Stimulated activated CD8-positive, alpha-beta memory T cell treated with anti-CD3 and anti-CD28 coated beads, Interleukin-7, amount 100 ng/mL, for 4 hours (primary cell): ENCODE measurements at regions not wholly inside any gene's neighbourhood (a gene's known extent, or its start where the extent isn't known, plus 50 kb on each side); places are given as distances from the start of the nearest gene placed in this dataset.

Source experiments
- DNase-seq, 2 donors: peaks; one replicate each; pipeline ENCODE4 v3.0.0-alpha.2; 2020; ENCODE audit warnings: low read depth in 2 of 2

GRCh38 chr11:45473341-45473895 lies 187.3 kb upstream of the SYT13 start:
- no peak for DNase-seq

DNA sequence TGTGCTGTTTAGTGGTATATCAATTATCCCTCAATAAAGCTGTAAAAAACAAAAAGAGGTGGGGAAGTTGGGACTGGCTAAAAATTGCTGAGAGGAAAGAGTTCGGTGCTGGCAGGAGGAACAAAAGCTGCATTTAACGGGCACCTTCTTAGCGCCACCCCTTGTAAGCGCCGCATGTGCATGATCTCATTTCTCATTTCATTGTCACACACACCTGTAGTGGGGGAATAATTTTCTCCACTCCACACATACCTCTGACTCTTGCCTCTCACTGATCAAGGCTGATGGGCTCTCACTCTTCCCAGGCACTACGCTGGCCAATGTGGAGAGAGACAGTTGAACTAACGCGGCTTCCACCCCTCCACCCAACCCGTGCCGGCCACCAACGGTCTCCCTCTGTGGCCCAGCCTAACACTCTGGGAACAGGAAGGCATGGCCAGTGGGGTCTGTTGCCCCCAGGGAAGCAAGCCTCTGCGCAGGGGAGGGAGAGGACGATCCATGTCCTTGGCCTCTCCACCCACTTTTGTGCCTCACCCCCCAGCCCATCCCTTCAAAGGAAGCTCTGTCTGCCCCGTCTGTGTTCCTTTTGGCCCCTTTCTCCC lies 186.7 kb upstream of the SYT13 start:
- no peak for DNase-seq

DNA sequence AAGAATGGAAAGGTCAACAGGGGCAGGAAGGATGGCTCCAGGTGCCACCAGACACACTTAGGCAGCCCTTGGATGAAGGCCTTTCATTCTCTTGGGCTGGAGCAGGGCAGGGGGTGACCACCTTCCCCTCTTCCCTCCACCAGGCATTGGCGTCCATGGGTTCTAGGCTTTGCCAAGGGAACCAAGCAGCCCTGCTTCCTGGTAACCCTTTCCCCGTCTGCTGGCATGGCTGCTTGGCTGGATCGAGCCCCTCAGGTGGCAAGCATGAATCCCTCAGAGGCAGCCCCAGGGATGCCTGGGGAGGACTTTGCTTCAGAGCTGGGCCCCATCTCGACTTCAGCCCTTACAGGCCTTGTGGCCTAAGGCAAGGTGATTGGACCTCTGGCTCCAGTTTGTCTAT lies 185.1 kb upstream of the SYT13 start:
- DNase-seq, result no peak

GRCh38 chr11:45470794-45471167 lies 184.6 kb upstream of the SYT13 start:
- DNase-seq, result no peak

DNA sequence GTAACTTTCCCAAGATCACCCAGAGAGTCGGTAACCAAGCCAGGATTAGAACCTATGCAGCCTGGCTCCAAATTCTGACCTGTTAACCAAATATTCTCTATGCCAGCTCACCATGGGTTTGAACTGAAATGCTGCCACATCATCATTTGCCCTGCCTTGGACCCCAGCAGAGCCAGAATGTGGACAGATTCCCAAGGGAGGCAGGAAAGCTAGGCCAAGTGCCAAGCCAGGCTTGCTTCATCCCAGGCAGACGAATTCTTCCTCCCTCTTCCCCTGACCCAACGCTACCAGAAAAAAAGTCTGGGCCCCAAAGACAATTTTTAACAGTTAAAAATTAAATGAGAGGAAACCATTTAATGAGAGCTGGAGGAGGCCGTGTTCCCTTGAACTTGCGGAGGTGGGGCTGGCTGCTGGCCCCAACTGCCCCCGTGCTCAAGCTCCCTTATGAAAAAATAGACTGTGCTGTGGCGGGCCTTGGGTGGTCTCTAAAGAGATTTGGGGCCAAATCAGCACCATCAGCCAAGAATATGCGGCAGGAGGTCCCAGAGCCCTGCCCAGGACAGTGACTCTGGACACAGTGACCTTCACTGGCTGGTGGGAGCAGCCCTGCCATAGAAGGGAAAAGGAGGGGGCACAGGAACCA lies 184.1 kb upstream of the SYT13 start:
- no peak for DNase-seq

DNA sequence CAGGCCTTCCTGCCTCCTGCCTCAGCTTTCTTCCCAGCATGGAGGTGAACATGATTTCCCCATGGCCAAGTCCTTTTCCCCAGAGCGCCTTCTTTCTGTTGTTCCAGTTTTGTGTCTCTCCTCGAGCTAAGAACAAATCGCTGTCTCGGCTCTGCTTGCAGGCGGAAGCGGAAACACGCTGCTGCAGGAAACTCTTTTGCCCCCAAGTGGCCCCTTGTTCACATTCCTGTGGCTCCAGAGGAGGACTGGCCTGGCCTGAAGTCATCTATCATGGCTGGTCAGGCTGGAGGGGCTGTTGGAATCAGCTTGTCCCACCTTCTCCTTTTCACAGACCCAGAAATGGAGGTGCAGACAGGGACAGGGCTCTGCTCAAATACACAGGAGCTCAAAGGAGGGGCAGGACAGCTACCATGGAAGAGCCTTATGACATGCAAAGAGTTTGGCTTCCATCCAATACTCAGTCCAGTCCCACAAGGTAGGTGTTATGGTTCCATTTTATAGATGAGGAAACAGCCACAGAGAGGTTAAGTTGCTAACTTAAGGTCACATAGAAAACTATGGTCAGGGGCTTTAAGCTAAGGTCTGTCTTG lies 182.2 kb upstream of the SYT13 start:
- no peak for DNase-seq

- DNase-seq, result no peak
Measured at GRCh38 chr11:45463541-45463940, 177.4 kb upstream of the SYT13 start.

DNA sequence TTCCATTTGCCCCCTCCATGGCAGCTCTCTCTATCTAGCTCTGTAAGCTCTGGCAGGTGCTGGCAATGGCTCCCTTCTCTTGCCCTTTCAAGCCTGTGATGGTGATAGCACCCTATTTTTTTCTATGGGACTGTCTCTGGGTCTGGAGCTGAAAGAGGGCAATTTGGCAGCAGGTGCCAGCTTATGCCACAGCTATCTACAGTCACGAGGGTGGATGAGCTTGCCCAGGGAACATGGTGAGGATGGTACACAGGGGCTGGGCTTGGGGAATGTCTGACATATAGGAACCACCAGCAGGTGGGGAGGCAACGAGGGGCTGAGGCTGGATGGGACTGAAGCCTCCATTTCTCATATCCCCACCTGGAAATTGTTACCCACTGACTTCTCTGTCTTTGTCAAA lies 175.4 kb upstream of the SYT13 start:
- no peak for DNase-seq

- no peak for DNase-seq
Measured at GRCh38 chr11:45459491-45459890, 173.3 kb upstream of the SYT13 start.

GRCh38 chr11:45458269-45458668 lies 172.1 kb upstream of the SYT13 start:
- DNase-seq, result no peak

- no peak for DNase-seq
Measured at GRCh38 chr11:45457649-45458048, 171.5 kb upstream of the SYT13 start.

DNA sequence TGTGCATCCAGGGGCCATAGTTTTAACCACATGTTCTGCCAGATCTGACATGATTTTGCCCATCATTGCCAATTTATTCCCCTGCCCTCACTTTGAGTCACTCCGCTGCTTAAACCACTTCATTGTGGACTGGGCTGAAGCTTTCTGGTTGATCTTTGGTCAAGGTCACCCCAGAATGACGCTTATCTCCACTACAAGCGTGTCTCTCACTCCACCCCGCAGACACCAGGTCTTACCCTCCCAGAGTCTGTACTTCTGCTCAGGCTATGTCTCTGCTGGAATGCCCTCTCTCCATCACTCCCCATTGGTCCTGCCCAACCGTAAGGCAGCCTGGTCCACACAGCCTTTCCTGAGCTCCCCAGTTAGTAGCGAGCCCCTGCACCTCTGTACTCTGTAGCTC lies 170.5 kb upstream of the SYT13 start:
- no peak for DNase-seq

GRCh38 chr11:45455536-45455935 lies 169.4 kb upstream of the SYT13 start:
- DNase-seq, result no peak

DNA sequence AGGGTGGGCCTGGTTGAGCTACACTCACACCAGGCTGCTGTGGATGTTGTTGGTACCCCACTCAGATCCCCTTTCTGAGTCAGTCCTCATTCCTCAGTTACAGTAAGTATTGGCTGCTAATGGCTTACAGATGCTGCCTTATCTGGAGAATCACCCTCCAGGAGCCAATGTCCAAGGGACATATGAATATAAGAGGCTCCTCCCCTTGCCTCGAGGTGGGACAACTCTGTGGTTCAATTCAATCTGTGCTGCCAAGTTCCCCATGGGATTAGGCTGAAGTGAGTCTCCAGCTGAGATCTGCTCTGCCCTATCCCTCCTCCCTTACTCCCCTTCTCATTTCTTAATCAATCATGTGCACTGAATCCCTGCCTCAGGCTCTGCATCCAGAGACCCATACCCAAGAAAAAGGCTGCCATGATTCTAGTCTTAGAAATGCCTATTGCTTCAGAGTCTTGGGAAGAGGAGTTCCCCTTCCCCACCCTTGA lies 168.8 kb upstream of the SYT13 start:
- DNase-seq, result no peak

- DNase-seq, result no peak
Measured at GRCh38 chr11:45453721-45454120, 167.6 kb upstream of the SYT13 start.

- DNase-seq, result no peak
Measured at GRCh38 chr11:45451766-45452440, 165.8 kb upstream of the SYT13 start.

GRCh38 chr11:45450189-45450588 lies 164.0 kb upstream of the SYT13 start:
- no peak for DNase-seq

DNA sequence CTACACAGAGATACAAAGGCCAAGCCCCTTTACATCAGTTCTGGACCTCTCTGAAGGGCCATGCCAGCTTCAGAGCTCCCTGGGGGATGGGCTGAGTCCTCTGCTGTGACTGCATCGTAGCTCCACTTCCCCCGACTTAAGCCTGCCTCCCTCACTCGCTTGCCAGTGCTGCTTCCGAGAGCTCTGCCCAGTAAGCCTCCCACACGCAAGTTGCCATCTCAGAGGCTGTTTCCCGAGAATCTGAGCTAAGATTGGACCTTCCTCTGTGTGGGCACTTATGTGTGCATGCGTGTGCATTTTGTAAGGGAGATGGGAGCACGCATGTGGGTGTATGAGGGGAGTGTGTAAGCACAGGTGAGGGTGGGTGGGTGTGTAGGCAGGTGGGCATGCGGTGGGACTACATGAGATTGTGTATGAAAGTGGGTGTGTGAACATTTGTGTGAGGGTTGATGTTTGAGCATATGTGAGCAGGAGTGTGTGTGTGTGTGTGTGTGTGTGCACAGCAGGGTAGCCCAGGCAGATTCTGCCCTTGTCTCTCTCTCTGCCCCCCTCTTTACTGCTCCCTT lies 163.0 kb upstream of the SYT13 start:
- no peak for DNase-seq

GRCh38 chr11:45448561-45448960 lies 162.4 kb upstream of the SYT13 start:
- DNase-seq, result no peak

GRCh38 chr11:45446998-45447397 lies 160.9 kb upstream of the SYT13 start:
- no peak for DNase-seq

- no peak for DNase-seq
Measured at GRCh38 chr11:45446434-45446833, 160.3 kb upstream of the SYT13 start.

- DNase-seq, result no peak
Measured at GRCh38 chr11:45444796-45445195, 158.7 kb upstream of the SYT13 start.
